DND-41 (cell line): ENCODE measurements at regions not wholly inside any gene's neighbourhood (a gene's known extent, or its start where the extent isn't known, plus 50 kb on each side); places are given as distances from the start of the nearest gene placed in this dataset.

Experiments
- EZH2 ChIP-seq: IDR thresholded peaks from 3 replicates; pipeline ENCODE4 v1.6.1; 2012; ENCODE audit warnings: borderline replicate concordance, low read depth, mild to moderate bottlenecking, moderate library complexity, low read length, inconsistent platforms; ENCODE audit not compliant: severe bottlenecking
- TF ChIP-seq, protein P1 (sequence below): IDR thresholded peaks from 2 replicates; pipeline ENCODE4 v1.5.1; 2012; ENCODE audit warnings: borderline replicate concordance, low read length, moderate library complexity, mild to moderate bottlenecking; ENCODE audit not compliant: poor library complexity, severe bottlenecking; ENCODE audit errors: extremely low read depth

- TF ChIP-seq, protein P1, sequence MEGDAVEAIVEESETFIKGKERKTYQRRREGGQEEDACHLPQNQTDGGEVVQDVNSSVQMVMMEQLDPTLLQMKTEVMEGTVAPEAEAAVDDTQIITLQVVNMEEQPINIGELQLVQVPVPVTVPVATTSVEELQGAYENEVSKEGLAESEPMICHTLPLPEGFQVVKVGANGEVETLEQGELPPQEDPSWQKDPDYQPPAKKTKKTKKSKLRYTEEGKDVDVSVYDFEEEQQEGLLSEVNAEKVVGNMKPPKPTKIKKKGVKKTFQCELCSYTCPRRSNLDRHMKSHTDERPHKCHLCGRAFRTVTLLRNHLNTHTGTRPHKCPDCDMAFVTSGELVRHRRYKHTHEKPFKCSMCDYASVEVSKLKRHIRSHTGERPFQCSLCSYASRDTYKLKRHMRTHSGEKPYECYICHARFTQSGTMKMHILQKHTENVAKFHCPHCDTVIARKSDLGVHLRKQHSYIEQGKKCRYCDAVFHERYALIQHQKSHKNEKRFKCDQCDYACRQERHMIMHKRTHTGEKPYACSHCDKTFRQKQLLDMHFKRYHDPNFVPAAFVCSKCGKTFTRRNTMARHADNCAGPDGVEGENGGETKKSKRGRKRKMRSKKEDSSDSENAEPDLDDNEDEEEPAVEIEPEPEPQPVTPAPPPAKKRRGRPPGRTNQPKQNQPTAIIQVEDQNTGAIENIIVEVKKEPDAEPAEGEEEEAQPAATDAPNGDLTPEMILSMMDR = no peak
- no peak for TF ChIP-seq EZH2
These were observed 231.3 kb downstream of the BCL11B start for GRCh38 chr14:99040711-99041110.
